Activated T-cell treated with anti-CD3 and anti-CD28 coated beads, Interleukin-2, amount 50 U/mL, for 72 hours (primary cell): ENCODE measurements at regions not wholly inside any gene's neighbourhood (a gene's known extent, or its start where the extent isn't known, plus 50 kb on each side); places are given as distances from the start of the nearest gene placed in this dataset.
A peak's percentile ranks its signal among the peaks of the same experiment; 100 is the strongest.

ENCODE experiments used
- ATAC-seq, 2 donors: fragments of 150-1000 bp; cut with Tn5 transposase; replicated peaks in 1 of 2; 2 replicates each; pipeline ENCODE4 v1.10.0; 2021; ENCODE audit warnings: moderate library complexity in 2 of 2, mild to moderate bottlenecking in 1 of 2
- DNase-seq, 2 donors: peaks; one replicate each; pipeline ENCODE4 v3.0.0; 2021 to 2022; ENCODE audit warnings: mixed read lengths in 1 of 2
- H3K27ac Mint-ChIP-seq: one replicate; pipeline ENCODE4 v1.8.0; 2022; ENCODE audit warnings: mild to moderate bottlenecking, moderate library complexity, mixed read lengths
- H3K27me3 Mint-ChIP-seq: one replicate; pipeline ENCODE4 v1.8.0; 2022; ENCODE audit warnings: low read depth, mixed read lengths
- H3K36me3 Mint-ChIP-seq, 2 donors: one replicate each; pipeline ENCODE4 v1.8.0; 2022; ENCODE audit warnings: mixed read lengths in 2 of 2, mild to moderate bottlenecking in 1 of 2; ENCODE audit not compliant: insufficient read depth in 2 of 2
- H3K4me1 Mint-ChIP-seq: one replicate; pipeline ENCODE4 v1.8.0; 2022; ENCODE audit warnings: low read depth, mixed read lengths
- H3K4me3 Mint-ChIP-seq, 2 donors: one replicate each; pipeline ENCODE4 v1.8.0; 2022; ENCODE audit warnings: mild to moderate bottlenecking in 2 of 2, mixed read lengths in 2 of 2, moderate library complexity in 2 of 2
- H3K9me3 Mint-ChIP-seq, 2 donors: one replicate each; pipeline ENCODE4 v1.8.0; 2022; ENCODE audit warnings: mixed read lengths in 2 of 2

GRCh38 chr15:98425173-98425572 lies 223.2 kb upstream of the IGF1R start:
- H3K27ac Mint-ChIP-seq: no peak overlapping the region
- DNase-seq (no peak), ATAC-seq (no peak)
- H3K36me3 Mint-ChIP-seq: no peaks in the 10 kb centered on the region
- H3K9me3 Mint-ChIP-seq: no peaks in the 10 kb centered on the region
- peaks cover 77% of the 10 kb centered on the region for H3K27me3 Mint-ChIP-seq
- H3K4me3 Mint-ChIP-seq: no peak overlapping the region
- peaks cover 19% of the 10 kb centered on the region for H3K4me1 Mint-ChIP-seq

DNA sequence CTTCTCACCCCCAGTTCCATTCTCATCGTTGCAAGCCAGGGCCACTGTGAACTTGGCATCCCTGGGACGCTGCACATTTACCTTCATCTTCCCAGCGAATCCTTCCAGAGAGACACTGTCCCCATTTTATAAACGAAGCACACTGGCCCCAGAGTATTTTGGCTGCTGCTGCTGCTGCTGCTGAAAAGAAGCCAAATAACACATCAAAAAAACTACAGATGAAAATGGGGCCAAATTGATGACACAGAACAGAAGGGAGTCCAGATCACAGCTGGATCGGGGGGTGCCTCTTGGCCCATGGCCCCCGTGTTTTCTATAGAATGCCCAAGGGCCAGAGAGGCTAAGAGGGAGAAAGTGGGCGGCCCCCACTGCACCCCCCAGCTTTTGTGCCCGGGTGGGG lies 221.0 kb upstream of the IGF1R start:
- peaks cover 0 to 2% of the 10 kb centered on the region in 2 donors for H3K9me3 Mint-ChIP-seq
- ATAC-seq: no peak
- no peak for DNase-seq
- H3K27ac Mint-ChIP-seq: no peak overlapping the region
- peaks cover 15% of the 10 kb centered on the region for H3K4me1 Mint-ChIP-seq
- H3K27me3 Mint-ChIP-seq: peaks cover 69% of the 10 kb centered on the region
- H3K4me3 Mint-ChIP-seq: peak overlapping the region; percentile 69 to 73
- peaks cover 0 to 1% of the 10 kb centered on the region in 2 donors for H3K36me3 Mint-ChIP-seq

DNA sequence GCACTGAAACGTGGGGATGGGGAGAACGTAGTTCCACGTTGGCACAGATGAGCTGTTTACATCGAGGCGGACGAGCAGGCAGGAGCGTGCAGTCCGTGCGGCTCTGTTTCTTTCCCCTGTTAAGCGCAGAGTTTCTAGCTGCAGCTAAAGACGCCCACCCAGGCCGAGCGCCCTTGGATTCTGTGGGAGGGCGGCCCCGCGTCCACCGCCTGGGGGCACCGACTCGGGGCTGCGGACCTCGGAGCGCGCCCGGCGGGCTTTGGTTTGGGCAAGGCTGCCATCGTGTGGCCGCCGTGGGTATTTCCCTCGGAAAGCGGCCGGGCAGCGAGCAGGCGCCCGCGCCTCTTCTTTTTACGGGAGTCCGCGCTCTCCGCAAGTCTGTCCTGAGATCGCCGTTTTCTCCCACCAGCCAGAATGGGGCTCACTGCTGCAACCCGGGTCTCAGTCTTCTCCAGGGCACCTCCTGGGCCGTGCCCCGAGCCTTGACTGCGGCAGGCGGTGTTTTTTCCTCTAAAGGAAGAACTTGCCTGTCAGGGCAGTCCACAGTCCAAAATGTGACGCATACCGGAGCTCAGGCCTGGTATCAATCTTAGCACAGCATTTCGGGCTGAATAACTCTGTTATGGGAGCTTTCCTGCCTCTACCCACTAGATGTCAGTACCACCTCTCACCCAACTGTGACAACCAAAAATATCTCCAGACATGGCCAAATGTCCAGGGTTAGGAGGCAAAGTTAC lies 219.9 kb upstream of the IGF1R start:
- Mint-ChIP-seq H3K9me3 (peaks cover 0 to 2% of the 10 kb centered on the region in 2 donors), H3K4me1 (peaks cover 15% of the 10 kb centered on the region), H3K36me3 (peaks cover 0 to 1% of the 10 kb centered on the region in 2 donors), H3K4me3 (peak overlapping the region; percentile 69 to 73), H3K27me3 (peaks cover 59% of the 10 kb centered on the region), H3K27ac (no peak overlapping the region)
- peak; percentile 78 to 87 for ATAC-seq
- peak; percentile 69 to 70 for DNase-seq

DNA sequence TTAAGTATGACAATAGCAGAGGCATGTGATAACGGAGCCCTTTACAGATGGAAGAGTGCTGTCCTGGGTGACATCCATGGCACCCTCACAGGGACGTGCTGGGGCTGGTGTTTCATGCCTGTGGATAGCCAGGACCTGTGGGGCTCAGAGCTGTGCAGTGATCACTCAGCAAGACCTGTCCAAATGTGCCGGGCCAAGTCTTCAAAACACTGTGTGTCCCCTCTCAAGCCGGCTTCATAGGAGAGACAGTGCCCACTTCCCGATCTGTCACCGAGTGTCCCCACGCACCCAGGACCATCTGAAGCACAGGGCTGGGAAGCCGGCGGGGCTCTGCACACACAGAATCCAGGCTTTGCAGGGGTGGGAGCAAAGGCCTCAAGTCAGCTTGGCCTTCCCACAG lies 217.2 kb upstream of the IGF1R start:
- peaks cover 41% of the 10 kb centered on the region for H3K27me3 Mint-ChIP-seq
- peaks cover 0 to 1% of the 10 kb centered on the region in 2 donors for H3K36me3 Mint-ChIP-seq
- peaks cover 15% of the 10 kb centered on the region for H3K4me1 Mint-ChIP-seq
- no peak overlapping the region for H3K27ac Mint-ChIP-seq
- ATAC-seq (no peak), DNase-seq (no peak)
- no peak overlapping the region for H3K4me3 Mint-ChIP-seq
- peaks cover 0 to 2% of the 10 kb centered on the region in 2 donors for H3K9me3 Mint-ChIP-seq

- DNase-seq: no peak
- peaks cover 23% of the 10 kb centered on the region for H3K27me3 Mint-ChIP-seq
- H3K4me1 Mint-ChIP-seq: peaks cover 6% of the 10 kb centered on the region
- H3K4me3 Mint-ChIP-seq: no peak overlapping the region
- H3K36me3 Mint-ChIP-seq: peaks cover 0 to 1% of the 10 kb centered on the region in 2 donors
- peaks cover 0 to 2% of the 10 kb centered on the region in 2 donors for H3K9me3 Mint-ChIP-seq
- no peak for ATAC-seq
- no peak overlapping the region for H3K27ac Mint-ChIP-seq
Observed at GRCh38 chr15:98433346-98433745, 215.0 kb upstream of the IGF1R start.

GRCh38 chr15:98433856-98434255 lies 214.5 kb upstream of the IGF1R start:
- Mint-ChIP-seq H3K9me3 (peaks cover 0 to 2% of the 10 kb centered on the region in 2 donors), H3K4me1 (peaks cover under 1% of the 10 kb centered on the region), H3K27me3 (peaks cover 19% of the 10 kb centered on the region), H3K36me3 (peaks cover 0 to 1% of the 10 kb centered on the region in 2 donors), H3K4me3 (no peak overlapping the region), H3K27ac (no peak overlapping the region)
- no peak for ATAC-seq
- DNase-seq: no peak

GRCh38 chr15:98437752-98438151 lies 210.6 kb upstream of the IGF1R start:
- Mint-ChIP-seq H3K4me1 (peaks cover 5% of the 10 kb centered on the region), H3K36me3 (no peaks in the 10 kb centered on the region), H3K9me3 (no peaks in the 10 kb centered on the region), H3K4me3 (no peak overlapping the region), H3K27ac (no peak overlapping the region), H3K27me3 (no peaks in the 10 kb centered on the region)
- ATAC-seq (no peak), DNase-seq (no peak)

DNA sequence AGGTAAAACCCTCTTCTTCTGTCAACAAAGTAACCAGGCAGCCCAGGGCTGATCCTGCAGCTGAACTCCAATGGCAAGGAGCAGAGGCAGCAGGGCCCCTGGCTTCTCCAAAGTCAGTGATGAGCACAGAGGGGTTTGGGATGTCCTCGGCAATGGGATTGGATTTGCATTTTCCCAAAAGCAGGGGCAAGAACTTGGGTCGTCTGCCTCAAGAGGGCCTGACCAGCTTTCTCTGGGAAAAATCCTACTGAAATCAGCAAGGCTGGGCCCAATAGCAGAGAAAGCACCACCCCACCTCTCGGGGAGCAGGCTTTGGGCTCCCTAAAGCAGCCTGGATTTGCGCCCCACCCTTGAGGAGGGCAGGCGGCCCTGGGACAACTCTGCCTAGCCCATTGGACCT lies 210.0 kb upstream of the IGF1R start:
- no peaks in the 10 kb centered on the region for H3K9me3 Mint-ChIP-seq
- no peaks in the 10 kb centered on the region for H3K36me3 Mint-ChIP-seq
- H3K27ac Mint-ChIP-seq: no peak overlapping the region
- ATAC-seq: no peak
- no peak overlapping the region for H3K4me3 Mint-ChIP-seq
- H3K4me1 Mint-ChIP-seq: peaks cover 10% of the 10 kb centered on the region
- H3K27me3 Mint-ChIP-seq: no peaks in the 10 kb centered on the region
- DNase-seq: no peak

DNA sequence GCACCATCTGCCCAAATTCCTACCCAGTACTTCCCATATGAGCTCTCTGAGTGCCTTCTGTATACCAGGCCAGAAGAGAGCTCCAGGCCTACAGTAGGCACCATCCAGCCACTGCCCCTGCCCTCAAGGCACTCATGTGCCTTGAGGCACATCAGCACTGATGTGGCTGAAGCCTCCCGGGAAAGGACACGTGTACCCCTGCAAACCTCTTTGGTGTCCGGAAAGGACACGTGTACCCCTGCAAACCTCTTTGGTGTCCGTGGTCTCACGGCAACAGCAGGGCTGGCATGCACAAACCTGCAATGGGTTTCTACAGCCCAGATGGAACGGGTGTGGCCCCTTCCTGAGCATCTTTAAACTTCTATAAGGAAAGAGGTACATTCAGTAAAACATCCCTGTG lies 209.4 kb upstream of the IGF1R start:
- H3K27ac Mint-ChIP-seq: no peak overlapping the region
- ATAC-seq (no peak), DNase-seq (no peak)
- peaks cover 10% of the 10 kb centered on the region for H3K4me1 Mint-ChIP-seq
- no peaks in the 10 kb centered on the region for H3K36me3 Mint-ChIP-seq
- no peaks in the 10 kb centered on the region for H3K9me3 Mint-ChIP-seq
- no peak overlapping the region for H3K4me3 Mint-ChIP-seq
- no peaks in the 10 kb centered on the region for H3K27me3 Mint-ChIP-seq

GRCh38 chr15:98439523-98439942 lies 208.8 kb upstream of the IGF1R start:
- DNase-seq (no peak), ATAC-seq (no peak)
- H3K9me3 Mint-ChIP-seq: no peaks in the 10 kb centered on the region
- no peak overlapping the region for H3K27ac Mint-ChIP-seq
- H3K4me3 Mint-ChIP-seq: no peak overlapping the region
- peaks cover 10% of the 10 kb centered on the region for H3K4me1 Mint-ChIP-seq
- no peaks in the 10 kb centered on the region for H3K36me3 Mint-ChIP-seq
- H3K27me3 Mint-ChIP-seq: peaks cover 6% of the 10 kb centered on the region

DNA sequence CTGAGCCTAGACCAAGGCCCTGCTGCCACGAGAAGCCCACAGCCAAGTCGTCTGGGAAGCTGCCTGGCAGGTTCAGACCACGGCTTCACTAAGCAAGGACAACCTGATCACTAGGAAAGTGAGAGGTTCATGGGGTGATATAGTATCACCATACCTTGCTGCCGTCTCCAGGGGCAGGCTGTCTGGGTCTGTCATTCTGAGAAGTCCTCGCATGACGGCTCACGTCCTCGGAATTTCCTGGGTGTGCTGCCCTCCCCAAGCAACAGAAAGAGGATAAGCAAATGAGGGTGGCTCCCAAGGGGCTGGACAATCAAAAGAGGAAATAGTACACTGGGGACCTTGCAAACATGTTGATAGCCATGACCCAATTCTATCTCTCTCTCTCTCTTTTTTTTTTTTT lies 207.4 kb upstream of the IGF1R start:
- H3K36me3 Mint-ChIP-seq: no peaks in the 10 kb centered on the region
- no peak overlapping the region for H3K27ac Mint-ChIP-seq
- DNase-seq (no peak), ATAC-seq (no peak)
- H3K27me3 Mint-ChIP-seq: peaks cover 6% of the 10 kb centered on the region
- no peak overlapping the region for H3K4me3 Mint-ChIP-seq
- H3K4me1 Mint-ChIP-seq: peaks cover 10% of the 10 kb centered on the region
- no peaks in the 10 kb centered on the region for H3K9me3 Mint-ChIP-seq

GRCh38 chr15:98441599-98441998 lies 206.7 kb upstream of the IGF1R start:
- Mint-ChIP-seq H3K36me3 (no peaks in the 10 kb centered on the region), H3K4me3 (no peak overlapping the region), H3K27ac (no peak overlapping the region), H3K9me3 (no peaks in the 10 kb centered on the region), H3K27me3 (peaks cover 6% of the 10 kb centered on the region), H3K4me1 (peaks cover 10% of the 10 kb centered on the region)
- DNase-seq (no peak), ATAC-seq (no peak)

- H3K4me1 Mint-ChIP-seq: peaks cover 10% of the 10 kb centered on the region
- no peaks in the 10 kb centered on the region for H3K9me3 Mint-ChIP-seq
Observed at GRCh38 chr15:98442379-98442833, 205.9 kb upstream of the IGF1R start.

GRCh38 chr15:98442901-98443300 lies 205.4 kb upstream of the IGF1R start:
- Mint-ChIP-seq H3K36me3 (no peaks in the 10 kb centered on the region), H3K9me3 (no peaks in the 10 kb centered on the region), H3K4me1 (peaks cover 10% of the 10 kb centered on the region), H3K27me3 (peaks cover 6% of the 10 kb centered on the region), H3K27ac (no peak overlapping the region), H3K4me3 (no peak overlapping the region)
- no peak for DNase-seq
- ATAC-seq: no peak

More at GRCh38 chr15:98442379-98442833, 205.9 kb upstream of the IGF1R start:
- peak; percentile 93 to 99 for ATAC-seq
- Mint-ChIP-seq H3K27ac (no peak overlapping the region), H3K27me3 (peaks cover 6% of the 10 kb centered on the region), H3K36me3 (no peaks in the 10 kb centered on the region), H3K4me3 (no peak overlapping the region)
- DNase-seq: peak; percentile 66 to 67
